ENCODE measurements at regions not wholly inside any gene's neighbourhood (a gene's known extent, or its start where the extent isn't known, plus 50 kb on each side); places are given as distances from the start of the nearest gene placed in this dataset.

- TF ChIP-seq POLR2A (IDR thresholded peaks at IDR 0.05; ENCODE audit: low read depth) (no peak), POLR2AphosphoS5 (IDR thresholded peaks at IDR 0.05) (peak in 1 of 2 donors; percentile 38)
- no peaks in the 10 kb centered on the region for H3K27me3 ChIP-seq
- intact Hi-C loops (cut with DNase I): no loop called here
- H3K4me3 ChIP-seq: no peak overlapping the region
- H3K9me3 ChIP-seq: no peaks in the 10 kb centered on the region
- peak overlapping the region; percentile 10 to 65 (median 46) for H3K27ac ChIP-seq (replicated peaks in 1 of 4)
- no peaks in the 10 kb centered on the region for H3K36me3 ChIP-seq
- DNase-seq (ENCODE audit: extremely low spot score): no peak
- H3K4me1 ChIP-seq: peaks cover 0 to 15% (median 12%) of the 10 kb centered on the region in 4 donors
- WGBS: 61% methylated on average over 4 of the region's 4 CpGs
These were observed 530.3 kb downstream of the RFPL4B start for GRCh38 chr6:112877134-112878100.

GRCh38 chr6:112879920-112880413, 532.8 kb downstream of the RFPL4B start:
- no peak for DNase-seq (ENCODE audit: extremely low spot score)
- Histone ChIP-seq H3K36me3 (no peaks in the 10 kb centered on the region), H3K4me1 (peaks cover 0 to 15% (median 12%) of the 10 kb centered on the region in 4 donors), H3K27me3 (no peaks in the 10 kb centered on the region), H3K9me3 (no peaks in the 10 kb centered on the region), H3K4me3 (no peak overlapping the region), H3K27ac (replicated peaks in 1 of 4) (no peak overlapping the region)
- TF ChIP-seq POLR2A (IDR thresholded peaks at IDR 0.05; ENCODE audit: low read depth): no peak
- WGBS: 95% methylated on average over 7 of the region's 20 CpGs
- intact Hi-C loops (cut with DNase I): no loop called here

DNA sequence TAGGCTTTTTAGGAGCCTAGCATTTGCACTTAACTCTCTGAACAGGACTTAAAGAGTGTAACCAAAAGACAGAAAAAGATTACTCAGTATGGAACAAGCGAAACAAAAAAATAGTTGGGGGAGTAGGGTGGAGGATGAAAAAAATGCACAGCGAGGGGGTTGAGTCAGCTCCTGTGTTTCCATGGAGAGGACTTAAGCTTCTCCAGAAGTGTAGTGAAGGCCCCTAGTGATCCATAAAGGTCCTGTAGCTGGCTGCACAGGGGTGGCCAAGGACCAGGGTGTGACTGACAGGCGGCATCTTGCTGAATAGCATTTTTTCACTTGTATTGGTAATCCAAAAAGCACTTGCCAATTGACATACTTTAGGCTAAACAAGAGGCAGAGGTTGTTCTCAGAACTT, 533.9 kb downstream of the RFPL4B start:
- Histone ChIP-seq H3K9me3 (no peaks in the 10 kb centered on the region), H3K27ac (replicated peaks in 1 of 4) (no peak overlapping the region), H3K4me1 (peaks cover 0 to 15% (median 12%) of the 10 kb centered on the region in 4 donors), H3K4me3 (no peak overlapping the region), H3K36me3 (no peaks in the 10 kb centered on the region), H3K27me3 (no peaks in the 10 kb centered on the region)
- WGBS: 73% methylated on average over 3 of the region's 3 CpGs
- intact Hi-C loops (cut with DNase I): no loop called here
- no peak for DNase-seq (ENCODE audit: extremely low spot score)
- TF ChIP-seq EP300 (IDR thresholded peaks at IDR 0.05) (no peak), POLR2AphosphoS5 (IDR thresholded peaks at IDR 0.05) (no peak), CTCF (IDR thresholded peaks at IDR 0.05) (no peak), POLR2A (IDR thresholded peaks at IDR 0.05; ENCODE audit: low read depth) (no peak)

GRCh38 chr6:112881828-112882780, 535.0 kb downstream of the RFPL4B start:
- WGBS: 94% methylated on average over 2 of the region's 2 CpGs
- intact Hi-C loops (cut with DNase I): no loop called here

More at GRCh38 chr6:112881828-112882780, 535.0 kb downstream of the RFPL4B start:
- no peaks in the 10 kb centered on the region for H3K27me3 ChIP-seq
- no peaks in the 10 kb centered on the region for H3K36me3 ChIP-seq
- no peak overlapping the region for H3K4me3 ChIP-seq
- TF ChIP-seq EP300 (IDR thresholded peaks at IDR 0.05) (no peak), CTCF (IDR thresholded peaks at IDR 0.05) (no peak), POLR2A (IDR thresholded peaks at IDR 0.05; ENCODE audit: low read depth) (no peak), POLR2AphosphoS5 (IDR thresholded peaks at IDR 0.05) (no peak)
- no peak overlapping the region for H3K27ac ChIP-seq (replicated peaks in 1 of 4)
- no peak for DNase-seq (ENCODE audit: extremely low spot score)
- no peaks in the 10 kb centered on the region for H3K9me3 ChIP-seq
- peaks cover 0 to 10% (median 8%) of the 10 kb centered on the region in 4 donors for H3K4me1 ChIP-seq
